Peyer's patch (tissue), 4 donors: ENCODE measurements at regions not wholly inside any gene's neighbourhood (a gene's known extent, or its start where the extent isn't known, plus 50 kb on each side); places are given as distances from the start of the nearest gene placed in this dataset.

ENCODE experiments used
- CTCF ChIP-seq, 6 experiments: fragments of 450-650 bp in 4 of 6; fragments of 200-600 bp in 2 of 6; sonication (generic) in 1 of 6; IDR thresholded peaks; one replicate each; pipeline ENCODE4 v1.5.1; 2017 to 2019; ENCODE audit warnings: antibody characterized with exemption in 6 of 6, mild to moderate bottlenecking in 3 of 6, moderate library complexity in 1 of 6
- POLR2A ChIP-seq, 2 donors: fragments of 450-650 bp; IDR thresholded peaks; one replicate each; pipeline ENCODE4 v1.5.1; 2017; ENCODE audit warnings: antibody characterized with exemption in 2 of 2, mild to moderate bottlenecking in 2 of 2, moderate library complexity in 2 of 2

DNA sequence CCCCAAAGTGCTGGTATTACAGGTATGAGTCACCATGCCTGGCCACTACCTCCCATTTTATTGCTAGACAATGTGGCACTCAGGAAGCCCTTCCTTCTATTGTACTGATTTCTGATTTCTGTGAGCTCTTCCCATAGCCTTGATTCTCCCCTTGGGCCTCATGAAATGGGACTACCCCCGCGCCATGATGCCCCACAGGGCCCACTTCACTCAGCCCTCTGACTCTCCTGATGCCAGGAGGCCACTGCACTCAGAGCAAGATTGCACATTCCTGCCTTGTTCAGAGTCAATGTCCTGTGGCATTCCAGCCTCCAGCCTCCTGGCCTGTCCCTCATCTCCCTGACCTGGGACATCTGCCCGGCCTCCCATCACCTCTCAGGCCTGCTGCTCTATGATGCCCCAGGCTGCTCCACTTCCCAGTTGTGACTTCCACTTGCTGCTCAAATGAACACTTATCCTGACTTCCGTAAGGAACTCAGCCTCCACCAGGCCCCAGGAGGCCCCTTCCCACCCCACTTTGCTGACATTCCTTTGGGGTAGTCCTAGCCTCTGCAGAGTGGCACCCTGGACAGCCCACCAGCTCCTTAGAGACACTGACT, 66.6 kb upstream of the KSR1 start:
- TF ChIP-seq CTCF (IDR thresholded peaks at IDR 0.05), result no peak
- TF ChIP-seq POLR2A (IDR thresholded peaks at IDR 0.05), result no peak
